Uterus (tissue), 2 donors: ENCODE measurements at regions not wholly inside any gene's neighbourhood (a gene's known extent, or its start where the extent isn't known, plus 50 kb on each side); places are given as distances from the start of the nearest gene placed in this dataset.

ENCODE experiments used
- POLR2A ChIP-seq, 2 donors: fragments of 450-650 bp; IDR thresholded peaks; one replicate each; pipeline ENCODE4 v1.6.1; 2016; ENCODE audit warnings: antibody characterized with exemption in 2 of 2, mild to moderate bottlenecking in 1 of 2, moderate library complexity in 1 of 2
- TF ChIP-seq, protein P1 (sequence below), 4 experiments: fragments of 200-600 bp in 2 of 4; fragments of 450-650 bp in 2 of 4; sonication (generic) in 2 of 4; IDR thresholded peaks; one replicate each; pipeline ENCODE4 v1.5.1; 2016 to 2019; ENCODE audit warnings: antibody characterized with exemption in 4 of 4, mild to moderate bottlenecking in 2 of 4, moderate library complexity in 1 of 4

DNA sequence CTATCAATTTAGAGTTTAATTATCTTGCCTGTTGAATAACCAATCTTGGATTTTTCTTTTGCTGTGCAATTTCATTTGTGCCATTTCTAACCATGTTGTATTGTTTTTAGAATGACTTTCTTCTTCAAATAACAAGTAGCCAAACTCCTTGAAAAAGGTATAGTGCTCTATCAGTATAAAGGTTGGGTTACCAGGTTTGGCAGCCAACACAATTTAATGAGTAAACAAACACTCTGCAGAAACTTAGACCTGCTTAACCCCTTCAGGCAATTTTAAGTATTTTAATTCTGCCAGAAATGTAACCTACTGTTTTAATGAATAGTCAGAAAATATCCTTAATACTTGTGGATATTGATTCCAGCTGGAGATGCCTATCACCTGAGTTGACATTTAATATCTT, 299.8 kb downstream of the ARL4A start:
- TF ChIP-seq, protein P1, sequence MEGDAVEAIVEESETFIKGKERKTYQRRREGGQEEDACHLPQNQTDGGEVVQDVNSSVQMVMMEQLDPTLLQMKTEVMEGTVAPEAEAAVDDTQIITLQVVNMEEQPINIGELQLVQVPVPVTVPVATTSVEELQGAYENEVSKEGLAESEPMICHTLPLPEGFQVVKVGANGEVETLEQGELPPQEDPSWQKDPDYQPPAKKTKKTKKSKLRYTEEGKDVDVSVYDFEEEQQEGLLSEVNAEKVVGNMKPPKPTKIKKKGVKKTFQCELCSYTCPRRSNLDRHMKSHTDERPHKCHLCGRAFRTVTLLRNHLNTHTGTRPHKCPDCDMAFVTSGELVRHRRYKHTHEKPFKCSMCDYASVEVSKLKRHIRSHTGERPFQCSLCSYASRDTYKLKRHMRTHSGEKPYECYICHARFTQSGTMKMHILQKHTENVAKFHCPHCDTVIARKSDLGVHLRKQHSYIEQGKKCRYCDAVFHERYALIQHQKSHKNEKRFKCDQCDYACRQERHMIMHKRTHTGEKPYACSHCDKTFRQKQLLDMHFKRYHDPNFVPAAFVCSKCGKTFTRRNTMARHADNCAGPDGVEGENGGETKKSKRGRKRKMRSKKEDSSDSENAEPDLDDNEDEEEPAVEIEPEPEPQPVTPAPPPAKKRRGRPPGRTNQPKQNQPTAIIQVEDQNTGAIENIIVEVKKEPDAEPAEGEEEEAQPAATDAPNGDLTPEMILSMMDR (IDR thresholded peaks at IDR 0.05) = no peak
- TF ChIP-seq POLR2A (IDR thresholded peaks at IDR 0.05) = no peak
